ENCODE measurements at regions not wholly inside any gene's neighbourhood (a gene's known extent, or its start where the extent isn't known, plus 50 kb on each side); places are given as distances from the start of the nearest gene placed in this dataset.
"Not testable (repeated sequence)": the region's sequence is repeated elsewhere in the genome, so short reads cannot be mapped to it uniquely, and the experiment has no call there.

DNA sequence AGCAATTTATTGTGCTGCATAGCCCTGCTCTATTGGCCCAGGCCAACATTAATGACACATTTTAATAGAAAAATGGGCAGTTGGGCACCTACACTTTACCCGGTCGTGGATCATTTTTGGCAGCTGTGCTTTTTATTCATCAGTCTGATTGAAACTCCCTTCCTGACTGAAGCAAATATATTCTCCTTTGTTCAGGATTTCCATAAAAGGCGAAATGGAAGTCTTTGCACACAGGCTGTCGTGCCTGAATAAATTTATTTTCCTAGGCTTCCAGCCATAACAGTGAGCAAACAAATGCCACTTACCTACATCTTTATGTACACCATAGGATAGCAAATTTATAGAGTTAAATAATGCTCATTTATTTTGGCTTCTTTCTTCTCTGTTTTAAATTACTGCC is 480.7 kb upstream of the DCN start:
- DNase-seq (ENCODE audit: low read depth, low spot score), result no peak
- H3K27ac ChIP-seq, result no peak overlapping the region

DNA sequence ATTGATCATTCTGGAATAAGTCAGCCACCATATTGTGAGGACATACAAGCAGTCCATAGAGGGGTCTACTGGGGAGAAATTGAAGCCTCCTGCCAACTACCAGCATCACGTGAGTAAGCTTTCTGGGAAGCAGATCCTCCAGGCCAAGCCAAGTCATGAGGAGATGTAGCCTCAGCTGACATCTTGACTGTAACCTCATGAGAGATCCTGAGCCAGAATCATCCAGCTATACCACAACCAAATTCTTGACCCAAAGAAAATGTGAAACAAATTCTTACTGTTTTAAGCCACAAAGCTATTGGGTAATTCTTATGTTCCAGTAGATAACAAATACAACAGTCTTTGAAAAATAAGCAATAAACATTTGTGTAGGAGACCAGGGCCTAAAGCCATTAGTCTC is 479.4 kb upstream of the DCN start:
- no peak for DNase-seq (ENCODE audit: low read depth, low spot score)
- H3K27ac ChIP-seq, result no peak overlapping the region

DNA sequence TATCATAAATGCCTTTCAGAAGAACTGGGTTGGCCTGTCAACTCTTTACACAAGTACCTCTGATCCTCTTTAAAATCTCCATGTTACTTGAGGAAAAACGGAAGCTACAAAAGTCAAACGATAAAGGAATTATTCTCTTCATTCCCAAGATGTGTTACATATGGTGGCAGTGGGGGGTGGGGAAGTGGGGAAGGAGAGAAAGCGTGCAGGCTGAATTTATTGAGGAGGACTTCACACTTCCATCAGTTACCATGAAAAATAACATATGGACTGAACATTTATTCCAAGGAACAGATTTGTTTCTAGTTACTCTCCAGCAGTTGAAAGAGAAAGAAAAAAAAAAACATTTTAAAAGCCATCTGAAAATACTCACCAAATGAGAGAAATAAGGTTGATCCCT is 474.4 kb upstream of the DCN start:
- no peak overlapping the region for H3K27ac ChIP-seq
- no peak for DNase-seq (ENCODE audit: low read depth, low spot score)

DNA sequence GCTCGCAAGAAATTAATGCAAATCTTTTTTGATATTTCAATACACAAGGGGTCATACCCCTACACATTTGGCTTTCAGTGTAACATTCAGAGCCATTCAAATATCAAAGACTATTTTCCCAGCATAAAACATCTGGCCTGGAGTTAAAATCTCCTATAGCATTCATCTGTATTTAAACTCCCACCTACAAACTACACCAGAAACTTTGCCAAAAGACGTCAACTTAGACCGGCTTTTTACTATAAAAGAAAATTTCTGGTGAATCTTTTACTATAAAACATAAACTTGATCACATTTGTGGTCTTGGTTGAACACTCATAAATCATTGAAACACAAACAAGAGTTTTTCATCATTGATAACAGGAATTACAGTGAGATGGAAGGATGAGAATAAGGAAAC is 473.3 kb upstream of the DCN start:
- no peak overlapping the region for H3K27ac ChIP-seq
- no peak for DNase-seq (ENCODE audit: low read depth, low spot score)

DNA sequence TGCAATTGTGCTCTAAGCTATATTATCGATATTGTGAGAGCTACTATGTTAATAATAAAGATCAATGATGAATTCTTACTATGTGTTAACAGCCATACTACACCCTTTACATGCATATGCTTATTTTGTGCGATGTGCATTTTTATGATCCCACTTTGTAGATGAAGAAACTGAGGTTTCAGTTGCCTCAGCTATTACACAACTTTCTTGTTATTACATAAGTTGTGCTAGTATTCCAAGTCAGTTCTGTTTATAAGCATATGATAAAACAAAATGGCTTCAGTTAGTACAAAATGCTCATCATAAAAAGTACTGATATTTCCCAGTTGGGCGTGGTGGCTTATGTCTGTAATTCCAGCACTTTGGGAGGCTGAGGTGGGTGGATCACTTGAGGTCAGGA is 471.5 kb upstream of the DCN start:
- no peak for DNase-seq (ENCODE audit: low read depth, low spot score)
- no peak overlapping the region for H3K27ac ChIP-seq

DNA sequence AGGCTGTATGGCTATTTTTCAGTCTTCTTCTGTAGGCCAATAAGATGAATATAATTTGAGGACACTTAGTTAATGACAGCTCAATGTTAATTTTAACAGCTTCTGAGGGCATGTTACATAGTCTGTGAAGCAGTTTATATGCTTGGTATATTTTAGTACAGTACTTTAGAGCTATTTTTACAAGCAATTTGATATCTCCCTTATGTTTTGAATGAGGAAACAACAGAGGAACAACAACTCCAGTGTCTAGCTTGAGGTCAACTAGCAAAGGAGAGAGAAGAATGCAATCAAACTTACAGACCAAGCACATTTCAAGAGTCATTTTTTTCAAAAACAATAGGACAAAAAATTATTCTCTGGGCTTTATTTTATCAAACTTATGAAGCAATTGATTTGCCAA is 469.1 kb upstream of the DCN start:
- no peak overlapping the region for H3K27ac ChIP-seq
- no peak for DNase-seq (ENCODE audit: low read depth, low spot score)

DNA sequence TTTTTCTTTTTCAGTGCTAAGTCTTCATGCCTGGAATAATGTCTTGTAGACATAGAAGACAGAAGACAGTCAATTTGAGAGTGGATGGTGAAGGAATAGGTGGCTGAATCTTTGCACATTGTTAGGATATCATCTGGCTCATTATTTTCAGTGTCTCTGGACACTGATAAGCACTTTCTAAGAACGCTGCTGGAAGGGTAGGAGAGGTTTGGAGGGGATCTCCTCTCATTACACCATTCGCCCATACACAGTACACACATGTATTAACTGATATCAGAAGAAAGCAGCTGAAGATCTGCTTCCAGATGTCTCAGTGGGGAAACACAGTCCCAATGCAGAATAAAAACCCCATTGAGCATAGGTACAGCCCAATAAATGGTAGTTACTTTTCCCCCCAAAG is 461.1 kb upstream of the DCN start:
- no peak for DNase-seq (ENCODE audit: low read depth, low spot score)
- H3K27ac ChIP-seq, result no peak overlapping the region

DNA sequence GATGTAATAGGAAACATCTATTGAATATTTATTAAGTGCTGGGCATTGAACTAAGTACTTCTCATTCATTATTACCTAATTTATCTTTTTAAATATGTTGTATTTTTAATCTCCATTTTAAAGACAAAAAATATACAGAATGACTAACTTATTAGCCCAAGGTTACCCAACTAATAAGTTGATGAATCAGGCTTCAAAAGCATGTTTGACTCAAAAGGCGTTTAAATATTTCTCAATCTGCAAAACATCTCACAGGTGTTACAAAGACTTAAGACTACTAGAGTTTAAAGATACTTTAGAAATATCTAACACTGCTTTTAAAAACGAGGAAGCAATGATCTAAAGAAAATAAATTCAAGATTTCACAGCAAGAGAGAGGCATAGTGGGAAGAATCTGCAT is 457.4 kb upstream of the DCN start:
- DNase-seq (ENCODE audit: low read depth, low spot score), result no peak
- H3K27ac ChIP-seq, result no peak overlapping the region

DNA sequence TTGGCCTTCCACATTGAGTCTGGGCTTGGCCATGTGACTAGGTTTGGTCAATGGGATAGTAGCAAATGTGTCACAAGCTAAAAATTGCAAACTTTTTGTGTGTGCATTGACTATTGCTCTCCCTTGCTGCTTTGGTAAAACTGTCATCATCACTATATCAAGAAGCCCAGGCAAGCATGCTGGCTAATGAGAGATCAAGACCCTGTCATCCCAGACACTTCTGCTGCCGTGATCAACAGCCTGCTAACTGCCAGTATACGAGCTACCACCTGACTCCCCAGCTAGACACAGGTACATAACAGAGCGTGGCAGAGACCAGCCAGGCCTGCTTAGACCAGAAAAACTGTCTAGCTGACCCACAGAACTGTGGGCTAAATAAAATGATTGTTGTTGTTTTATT is 456.7 kb upstream of the DCN start:
- no peak for DNase-seq (ENCODE audit: low read depth, low spot score)
- H3K27ac ChIP-seq, result no peak overlapping the region

DNA sequence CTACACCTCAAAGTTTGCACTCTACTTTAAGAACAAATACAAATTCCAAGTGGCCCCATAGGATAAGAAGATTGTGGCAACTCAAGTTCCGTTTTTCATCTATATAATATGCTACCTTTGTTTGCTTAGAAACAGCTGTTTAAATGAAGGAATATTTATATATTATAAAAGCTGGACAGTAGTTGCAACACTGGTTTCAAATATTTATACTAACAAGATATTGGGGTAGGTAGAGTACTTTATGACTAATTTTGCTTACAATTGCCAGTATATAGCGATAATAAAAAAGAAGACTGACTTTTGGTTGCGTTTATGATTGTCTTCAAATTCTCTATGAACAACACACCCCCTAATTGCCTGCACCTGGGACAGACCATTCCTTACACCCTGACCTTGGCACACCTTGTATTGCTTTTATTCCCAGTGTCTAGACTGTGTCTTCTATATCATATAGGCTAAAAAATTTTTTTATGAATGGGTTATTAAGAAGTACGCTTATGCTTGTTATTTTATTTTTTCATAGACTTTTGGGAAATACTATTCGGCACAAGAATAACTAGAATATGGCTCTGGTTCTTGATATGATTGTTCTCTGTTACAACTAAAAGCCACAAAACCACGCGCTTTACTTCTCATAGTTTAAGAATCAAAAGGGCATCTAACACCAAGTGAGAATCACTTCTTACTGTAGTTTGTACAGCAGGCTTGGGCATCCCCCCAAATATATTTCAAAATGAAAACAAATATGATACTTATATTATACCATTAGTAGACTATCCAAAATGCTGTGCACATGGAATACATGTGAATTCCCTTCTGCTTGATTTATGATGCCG is 455.4 kb upstream of the DCN start:
- no peak for DNase-seq (ENCODE audit: low read depth, low spot score)
- no peak overlapping the region for H3K27ac ChIP-seq

DNA sequence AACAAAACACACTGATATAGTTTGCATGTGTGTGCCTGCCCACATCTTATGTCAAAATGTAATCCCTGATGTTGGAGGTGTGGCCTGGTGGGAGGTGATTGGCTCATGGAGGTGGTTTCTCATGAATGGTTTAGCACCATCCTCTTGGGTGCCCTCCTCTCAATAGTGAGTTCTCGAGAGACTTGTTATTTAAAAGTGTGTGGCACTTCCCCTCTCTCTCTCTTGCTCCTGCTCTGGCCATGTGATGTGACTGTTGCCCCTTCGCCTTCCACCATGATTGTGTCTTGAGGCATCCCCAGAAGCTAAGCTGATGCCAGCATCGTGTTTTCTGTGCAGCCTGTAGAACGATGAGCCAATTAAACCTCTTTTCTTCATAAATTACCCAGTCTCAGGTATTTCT is 454.1 kb upstream of the DCN start:
- no peak overlapping the region for H3K27ac ChIP-seq
- DNase-seq (ENCODE audit: low read depth, low spot score), result no peak

DNA sequence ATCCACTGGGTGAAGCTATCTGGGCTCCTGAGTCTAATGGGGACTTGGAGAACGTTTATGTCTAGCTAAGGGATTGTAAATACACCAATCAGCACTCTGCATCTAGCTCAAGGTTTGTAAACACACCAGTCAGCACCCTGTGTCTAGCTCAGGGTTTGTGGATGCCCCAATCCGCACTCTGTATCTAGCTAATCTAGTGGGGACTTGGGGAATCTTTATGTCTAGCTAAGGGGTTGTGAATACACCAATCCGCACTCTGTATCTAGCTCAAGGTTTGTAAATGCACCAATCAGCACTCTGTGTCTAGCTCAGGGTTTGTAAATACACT is 451.7 kb upstream of the DCN start:
- not testable (repeated sequence) for DNase-seq (ENCODE audit: low read depth, low spot score); H3K27ac ChIP-seq

DNA sequence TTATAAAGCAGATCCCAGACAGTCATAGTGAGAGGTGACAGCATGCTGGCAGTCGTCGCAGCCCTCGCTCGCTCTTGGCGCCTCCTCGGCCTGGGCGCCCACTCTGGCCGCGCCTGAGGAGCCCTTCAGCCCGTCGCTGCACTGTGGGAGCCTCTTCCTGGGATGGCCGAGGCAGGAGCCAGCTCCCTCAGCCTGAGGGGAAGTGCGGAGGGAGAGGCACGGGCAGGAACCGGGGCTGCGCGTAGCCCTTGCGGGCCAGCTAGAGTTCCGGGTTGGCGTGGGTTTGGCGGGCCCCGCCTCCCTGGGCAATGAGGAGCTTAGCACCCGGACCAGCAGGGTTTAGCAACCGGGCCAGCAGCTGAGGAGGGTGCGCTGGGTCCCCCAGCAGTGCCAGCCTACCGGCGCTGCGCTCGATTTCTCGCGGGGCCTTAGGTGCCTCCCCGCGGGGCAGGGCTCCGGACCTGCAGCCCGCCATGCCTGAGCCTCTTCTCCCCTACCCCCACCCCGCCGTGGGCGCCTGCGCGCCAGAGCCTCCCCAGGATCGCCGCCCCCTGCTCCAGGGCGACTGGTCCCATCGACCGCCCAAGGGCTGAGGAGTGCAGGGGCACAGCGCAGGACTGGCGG is 451.2 kb upstream of the DCN start:
- DNase-seq (ENCODE audit: low read depth, low spot score), result no peak
- no peak overlapping the region for H3K27ac ChIP-seq

DNA sequence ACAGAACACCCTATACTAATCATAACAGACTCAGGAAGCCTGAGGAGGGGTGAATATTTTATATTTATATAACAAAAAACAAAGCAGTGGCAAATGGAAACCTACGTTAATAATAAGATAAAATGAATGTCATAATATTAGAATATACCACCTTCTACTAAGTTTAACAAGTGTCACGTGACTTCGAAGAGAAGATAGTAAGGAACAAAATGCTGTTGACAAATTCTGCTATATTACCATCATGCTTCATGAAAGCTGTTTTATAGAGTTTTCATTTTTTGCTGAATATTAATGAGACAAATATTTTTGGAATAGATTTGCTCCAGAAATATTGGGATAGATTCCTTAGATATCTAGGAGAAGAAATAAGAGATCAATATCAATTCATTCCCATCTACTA is 450.6 kb upstream of the DCN start:
- no peak overlapping the region for H3K27ac ChIP-seq
- no peak for DNase-seq (ENCODE audit: low read depth, low spot score)

DNA sequence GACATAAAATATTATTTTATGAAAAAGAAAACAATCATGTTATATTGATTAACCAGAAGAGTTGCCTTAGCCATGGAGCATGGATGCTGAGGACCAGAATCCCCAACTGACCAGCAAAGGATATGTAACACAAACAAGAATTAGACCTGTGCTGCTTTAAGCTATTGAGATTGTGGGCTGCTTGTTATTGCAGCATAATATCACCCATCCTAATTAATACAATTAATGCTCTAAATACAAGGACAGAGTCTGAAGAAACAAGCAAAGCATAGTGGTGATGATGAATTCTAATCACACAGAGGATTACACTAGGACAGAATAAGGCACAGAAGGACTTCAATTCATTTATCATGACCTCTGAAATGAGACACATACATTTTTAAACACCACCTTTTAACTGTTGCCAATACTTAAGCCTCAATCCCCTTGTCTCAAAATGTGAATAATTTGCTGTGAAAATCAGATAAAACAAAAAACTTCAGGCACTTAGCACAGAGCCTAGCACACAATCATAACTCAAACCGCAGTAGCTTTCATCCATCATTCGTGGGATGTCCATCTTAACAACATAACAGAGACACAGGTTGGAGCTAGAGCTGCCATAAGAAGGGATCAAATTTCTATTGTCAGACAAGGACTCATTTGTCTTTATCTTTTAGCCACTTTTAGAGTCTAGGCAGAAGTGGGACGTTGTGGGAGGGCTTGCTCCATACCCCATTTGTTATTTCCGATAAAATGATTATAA is 449.6 kb upstream of the DCN start:
- no peak overlapping the region for H3K27ac ChIP-seq
- no peak for DNase-seq (ENCODE audit: low read depth, low spot score)

DNA sequence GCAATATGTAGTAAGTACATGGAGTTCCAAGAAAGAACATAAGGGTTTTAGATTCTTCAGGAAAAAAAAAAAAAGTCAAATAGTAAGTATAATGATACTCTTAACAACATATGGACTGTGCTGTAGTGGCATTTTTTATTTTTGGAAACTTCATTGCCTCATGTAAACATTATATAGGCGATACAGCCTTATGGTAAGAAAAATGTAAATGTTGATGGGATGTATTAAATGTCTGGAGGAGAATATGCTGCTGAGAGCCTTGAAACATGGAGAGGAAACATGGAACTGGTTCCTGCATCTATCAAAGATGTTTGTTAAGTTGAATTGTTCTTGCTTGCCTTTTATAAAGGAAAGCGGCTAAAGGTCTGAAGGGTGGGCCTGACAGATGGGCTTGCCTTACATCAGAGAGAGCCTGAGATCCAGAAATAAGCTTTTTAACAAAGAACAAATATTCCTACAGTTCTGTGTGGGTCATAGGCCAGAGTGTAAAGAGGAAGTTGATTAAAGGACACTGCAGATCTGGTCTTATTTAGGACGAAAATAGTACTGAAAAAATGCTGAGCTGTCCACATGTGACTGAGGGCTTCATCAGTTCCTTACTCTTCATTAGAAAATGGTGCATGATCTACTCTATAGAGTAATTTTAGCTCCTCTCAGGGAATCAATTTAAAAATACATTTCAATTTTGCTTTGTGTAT is 448.1 kb upstream of the DCN start:
- DNase-seq (ENCODE audit: low read depth, low spot score), result no peak
- no peak overlapping the region for H3K27ac ChIP-seq

DNA sequence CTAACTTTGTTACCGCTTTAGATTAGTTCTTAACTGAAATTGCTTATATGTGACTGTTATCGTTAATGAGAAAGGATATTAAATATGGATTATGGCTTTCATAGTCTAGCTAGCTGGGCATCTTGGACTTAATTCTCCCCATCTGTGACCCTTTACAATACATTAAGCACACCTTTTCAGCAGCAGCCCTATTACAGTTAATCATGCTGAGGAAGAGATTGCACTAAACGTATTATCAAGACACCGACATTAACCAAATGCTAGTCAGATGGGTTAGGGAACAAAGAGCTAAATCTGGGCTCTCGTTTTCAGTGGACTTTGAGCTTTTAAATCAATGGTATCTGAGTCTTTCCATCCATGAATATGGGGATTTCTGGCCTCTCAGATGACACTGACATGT is 447.5 kb upstream of the DCN start:
- no peak overlapping the region for H3K27ac ChIP-seq
- DNase-seq (ENCODE audit: low read depth, low spot score), result no peak

DNA sequence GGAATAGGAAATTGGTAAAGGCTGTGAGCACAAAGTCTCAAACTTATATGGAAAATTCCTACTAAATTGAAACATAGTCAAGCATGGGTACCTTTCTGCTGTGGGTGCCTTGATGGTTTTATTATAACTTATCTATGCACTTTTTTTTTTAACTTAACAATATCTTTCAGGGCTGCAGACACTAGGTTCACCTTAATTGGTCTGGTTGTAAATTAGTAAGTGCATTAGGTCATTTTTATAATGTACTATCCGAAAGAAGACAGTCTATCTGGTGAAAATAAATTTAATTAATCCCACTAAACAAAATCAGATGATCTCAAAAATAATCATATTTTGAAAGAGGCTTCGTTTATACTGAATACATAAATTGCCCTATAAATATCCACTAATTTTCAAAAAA is 446.8 kb upstream of the DCN start:
- DNase-seq (ENCODE audit: low read depth, low spot score), result no peak
- H3K27ac ChIP-seq, result no peak overlapping the region

DNA sequence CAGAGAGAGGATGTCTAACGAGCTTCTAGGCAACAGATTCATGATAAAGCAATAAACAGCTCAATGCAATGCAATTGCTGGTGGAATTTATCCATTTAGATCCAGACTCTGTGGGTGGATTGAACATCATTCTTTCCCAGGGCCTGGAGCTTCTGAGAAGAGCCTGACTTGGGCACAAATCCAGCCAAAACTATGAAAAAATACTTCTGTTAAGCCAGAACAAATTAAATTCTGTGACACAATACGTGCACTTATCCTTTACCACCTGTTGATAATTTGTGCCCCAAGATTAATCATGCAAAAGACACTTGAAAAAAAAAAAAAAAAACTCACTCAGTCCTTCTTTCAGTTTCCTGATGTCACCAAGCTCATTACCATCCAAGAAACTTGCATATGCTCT is 446.0 kb upstream of the DCN start:
- no peak for DNase-seq (ENCODE audit: low read depth, low spot score)
- H3K27ac ChIP-seq, result no peak overlapping the region

DNA sequence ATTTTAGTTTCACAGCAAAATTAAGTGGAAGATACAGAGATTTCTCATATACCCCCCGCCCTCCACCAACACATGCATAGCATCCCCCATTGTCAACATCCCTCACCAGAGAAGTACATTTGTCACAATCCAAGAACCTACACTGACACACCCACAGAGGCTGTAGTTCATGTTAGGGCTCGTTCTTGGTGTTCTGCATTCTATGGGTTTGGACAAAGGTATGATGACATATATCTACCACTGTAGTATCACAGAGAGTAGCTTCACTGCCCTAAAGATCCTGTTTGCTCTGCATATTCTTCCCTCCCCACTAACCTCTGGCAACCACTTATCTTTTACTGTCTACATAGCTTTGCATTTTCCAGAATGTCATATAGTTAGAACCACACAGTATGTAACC is 444.6 kb upstream of the DCN start:
- DNase-seq (ENCODE audit: low read depth, low spot score), result peak; percentile 73
- H3K27ac ChIP-seq, result peak overlapping the region; percentile 43

DNA sequence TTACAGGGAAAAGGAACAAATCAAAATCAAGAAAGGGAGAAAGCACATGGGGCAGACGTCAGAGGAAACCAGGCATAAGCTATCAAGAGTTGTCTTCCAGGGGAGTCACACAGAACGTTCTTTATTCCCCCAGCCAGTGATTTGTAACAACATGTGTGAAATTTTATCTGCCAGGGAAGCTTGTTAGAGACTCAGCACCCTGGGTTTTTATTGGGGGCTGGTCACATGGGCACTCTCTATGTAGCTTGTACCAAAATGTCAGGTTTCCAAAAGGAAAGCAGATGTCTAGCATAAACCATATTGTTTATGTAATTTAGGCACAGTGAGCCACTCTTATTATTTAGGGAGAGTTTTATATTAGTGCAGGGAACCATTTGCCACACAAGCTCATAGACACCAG is 440.4 kb upstream of the DCN start:
- no peak for DNase-seq (ENCODE audit: low read depth, low spot score)
- H3K27ac ChIP-seq, result no peak overlapping the region
